ENCODE measurements at regions not wholly inside any gene's neighbourhood (a gene's known extent, or its start where the extent isn't known, plus 50 kb on each side); places are given as distances from the start of the nearest gene placed in this dataset.

- no peaks in the 10 kb centered on the region for H3K9me3 Mint-ChIP-seq
- H3K4me3 Mint-ChIP-seq: no peak overlapping the region
- Histone ChIP-seq H3K4me3 (ENCODE audit: low read length) (no peak overlapping the region), H3K9me3 (ENCODE audit: control insufficient read depth, low read length) (no peaks in the 10 kb centered on the region), H3K4me1 (ENCODE audit: control insufficient read depth, insufficient read depth, low read length) (peaks cover 4% of the 10 kb centered on the region), H3K27ac (ENCODE audit: low read depth, low read length) (no peak overlapping the region), H3K36me3 (ENCODE audit: control insufficient read depth, insufficient read depth, low read length) (no peaks in the 10 kb centered on the region), H3K27me3 (ENCODE audit: control insufficient read depth, insufficient read depth, low read length, poor library complexity, severe bottlenecking) (peaks cover 74% of the 10 kb centered on the region), H3K9ac (ENCODE audit: extremely low read depth, low read length, poor library complexity, severe bottlenecking) (no peak overlapping the region)
- no peak for DNase-seq
- 100% methylated on average over 1 of the region's 1 CpG; no CpG with 5 or more reads in 1 of the 2 experiments for WGBS, 2 experiments (ENCODE audit: insufficient coverage in 1 of 2, insufficient read length in 1 of 2)
- H3K4me1 Mint-ChIP-seq: no peaks in the 10 kb centered on the region
- no peak overlapping the region for H3K27ac Mint-ChIP-seq
- peaks cover 35% of the 10 kb centered on the region for H3K27me3 Mint-ChIP-seq (ENCODE audit: insufficient read depth)
- H3K36me3 Mint-ChIP-seq (ENCODE audit: low read depth): no peaks in the 10 kb centered on the region
- TF ChIP-seq CTCF (conservative IDR thresholded peaks at IDR 0.05): no peak
Measured at GRCh38 chr2:136647039-136647438, 118.3 kb upstream of the THSD7B start.

- peaks cover 4% of the 10 kb centered on the region for H3K4me1 ChIP-seq (ENCODE audit: control insufficient read depth, insufficient read depth, low read length)
- WGBS, 2 experiments (ENCODE audit: insufficient coverage in 1 of 2, insufficient read length in 1 of 2): 78 to 100% methylated on average over 1 to 3 of the region's 3 CpGs
- no peaks in the 10 kb centered on the region for H3K36me3 Mint-ChIP-seq (ENCODE audit: low read depth)
Measured at GRCh38 chr2:136645236-136645828, 120.0 kb upstream of the THSD7B start.

GRCh38 chr2:136639651-136640050 lies 125.7 kb upstream of the THSD7B start:
- Histone ChIP-seq H3K9ac (ENCODE audit: extremely low read depth, low read length, poor library complexity, severe bottlenecking) (no peak overlapping the region), H3K4me3 (ENCODE audit: low read length) (no peak overlapping the region), H3K9me3 (ENCODE audit: control insufficient read depth, low read length) (peaks cover 21% of the 10 kb centered on the region), H3K27ac (ENCODE audit: low read depth, low read length) (no peak overlapping the region), H3K36me3 (ENCODE audit: control insufficient read depth, insufficient read depth, low read length) (no peaks in the 10 kb centered on the region), H3K4me1 (ENCODE audit: control insufficient read depth, insufficient read depth, low read length) (peaks cover 9% of the 10 kb centered on the region), H3K27me3 (ENCODE audit: control insufficient read depth, insufficient read depth, low read length, poor library complexity, severe bottlenecking) (peaks cover 27% of the 10 kb centered on the region)
- H3K27ac Mint-ChIP-seq: no peak overlapping the region
- peaks cover 6% of the 10 kb centered on the region for H3K9me3 Mint-ChIP-seq
- no peaks in the 10 kb centered on the region for H3K4me1 Mint-ChIP-seq
- 93 to 95% methylated on average over 15 of the region's 15 CpGs for WGBS, 2 experiments (ENCODE audit: insufficient coverage in 1 of 2, insufficient read length in 1 of 2)
- DNase-seq: no peak
- no peak for TF ChIP-seq CTCF (conservative IDR thresholded peaks at IDR 0.05)
- H3K36me3 Mint-ChIP-seq (ENCODE audit: low read depth): no peaks in the 10 kb centered on the region
- H3K4me3 Mint-ChIP-seq: no peak overlapping the region
- peaks cover 21% of the 10 kb centered on the region for H3K27me3 Mint-ChIP-seq (ENCODE audit: insufficient read depth)

More at GRCh38 chr2:136645236-136645828, 120.0 kb upstream of the THSD7B start:
- Histone ChIP-seq H3K9me3 (ENCODE audit: control insufficient read depth, low read length) (no peaks in the 10 kb centered on the region), H3K36me3 (ENCODE audit: control insufficient read depth, insufficient read depth, low read length) (no peaks in the 10 kb centered on the region), H3K27ac (ENCODE audit: low read depth, low read length) (no peak overlapping the region), H3K9ac (ENCODE audit: extremely low read depth, low read length, poor library complexity, severe bottlenecking) (no peak overlapping the region), H3K27me3 (ENCODE audit: control insufficient read depth, insufficient read depth, low read length, poor library complexity, severe bottlenecking) (peaks cover 70% of the 10 kb centered on the region), H3K4me3 (ENCODE audit: low read length) (no peak overlapping the region)
- Mint-ChIP-seq H3K27ac (no peak overlapping the region), H3K27me3 (ENCODE audit: insufficient read depth) (peaks cover 36% of the 10 kb centered on the region), H3K4me3 (no peak overlapping the region), H3K9me3 (no peaks in the 10 kb centered on the region), H3K4me1 (no peaks in the 10 kb centered on the region)
- TF ChIP-seq CTCF (conservative IDR thresholded peaks at IDR 0.05): no peak
- no peak for DNase-seq
